IgD-negative memory B cell (primary cell): ENCODE measurements at regions not wholly inside any gene's neighbourhood (a gene's known extent, or its start where the extent isn't known, plus 50 kb on each side); places are given as distances from the start of the nearest gene placed in this dataset.

Experiments used
- H3K27ac Mint-ChIP-seq, 3 donors: one replicate each; pipeline ENCODE4 v1.8.0; 2020 to 2022; ENCODE audit warnings: mild to moderate bottlenecking in 3 of 3, mixed read lengths in 3 of 3, moderate library complexity in 1 of 3
- H3K27me3 Mint-ChIP-seq: one replicate; pipeline ENCODE4 v1.8.0; 2021; ENCODE audit warnings: mixed read lengths
- H3K36me3 Mint-ChIP-seq: one replicate; pipeline ENCODE4 v1.8.0; 2020; ENCODE audit warnings: mild to moderate bottlenecking, mixed read lengths
- H3K4me1 Mint-ChIP-seq, 3 donors: one replicate each; pipeline ENCODE4 v1.8.0; 2020 to 2022; ENCODE audit warnings: mixed read lengths in 3 of 3, mild to moderate bottlenecking in 1 of 3
- H3K4me3 Mint-ChIP-seq, 4 donors: one replicate each; pipeline ENCODE4 v1.8.0; 2020 to 2022; ENCODE audit warnings: mild to moderate bottlenecking in 4 of 4, mixed read lengths in 4 of 4, moderate library complexity in 3 of 4
- H3K9me3 Mint-ChIP-seq, 3 donors: one replicate each; pipeline ENCODE4 v1.8.0; 2020 to 2021; ENCODE audit warnings: mixed read lengths in 3 of 3, mild to moderate bottlenecking in 1 of 3

- no peaks in the 10 kb centered on the region for H3K4me1 Mint-ChIP-seq
- H3K36me3 Mint-ChIP-seq: no peaks in the 10 kb centered on the region
- H3K4me3 Mint-ChIP-seq: no peak overlapping the region
- H3K27me3 Mint-ChIP-seq: no peaks in the 10 kb centered on the region
- H3K9me3 Mint-ChIP-seq: peaks cover 2 to 3% (median 2%) of the 10 kb centered on the region in 3 donors
- no peak overlapping the region for H3K27ac Mint-ChIP-seq
Measured at GRCh38 chr10:118148247-118148646, 101.5 kb upstream of the RAB11FIP2 start.

GRCh38 chr10:118145256-118145655, 98.5 kb upstream of the RAB11FIP2 start:
- Mint-ChIP-seq H3K36me3 (no peaks in the 10 kb centered on the region), H3K27me3 (peaks cover 1% of the 10 kb centered on the region), H3K4me1 (no peaks in the 10 kb centered on the region), H3K27ac (no peak overlapping the region), H3K9me3 (peaks cover 2 to 3% (median 3%) of the 10 kb centered on the region in 3 donors), H3K4me3 (no peak overlapping the region)

DNA sequence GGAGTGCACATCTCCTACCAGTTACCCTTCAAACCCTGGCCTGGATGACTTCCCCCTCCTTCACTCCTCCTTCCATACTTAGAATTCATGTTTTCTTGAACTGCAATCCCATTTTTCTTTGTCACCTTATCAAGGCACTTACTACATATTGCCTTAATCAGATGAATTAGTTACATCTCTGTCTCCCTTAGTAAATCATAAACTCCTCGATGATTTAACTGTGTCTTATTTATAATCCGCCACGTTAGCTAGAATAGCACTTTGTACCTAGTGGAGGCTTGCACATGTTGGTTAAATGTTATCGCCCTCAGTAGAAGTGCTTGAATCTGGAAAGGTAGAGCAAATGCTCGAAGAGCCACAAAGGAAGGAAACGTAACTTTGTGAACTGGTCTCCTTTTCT, 94.7 kb upstream of the RAB11FIP2 start:
- Mint-ChIP-seq H3K4me3 (no peak overlapping the region), H3K27ac (no peak overlapping the region), H3K36me3 (no peaks in the 10 kb centered on the region), H3K4me1 (no peaks in the 10 kb centered on the region), H3K9me3 (peaks cover 0 to 3% (median 0%) of the 10 kb centered on the region in 3 donors), H3K27me3 (peaks cover 1% of the 10 kb centered on the region)

GRCh38 chr10:118139321-118139720, 92.6 kb upstream of the RAB11FIP2 start:
- Mint-ChIP-seq H3K9me3 (peaks cover 2 to 5% (median 5%) of the 10 kb centered on the region in 3 donors), H3K36me3 (no peaks in the 10 kb centered on the region), H3K27ac (no peak overlapping the region), H3K4me3 (no peak overlapping the region), H3K4me1 (peaks cover 0 to 4% (median 0%) of the 10 kb centered on the region in 3 donors), H3K27me3 (peaks cover 1% of the 10 kb centered on the region)

GRCh38 chr10:118128675-118129074, 81.9 kb upstream of the RAB11FIP2 start:
- H3K9me3 Mint-ChIP-seq: peaks cover 0 to 4% (median 0%) of the 10 kb centered on the region in 3 donors
- peaks cover 15% of the 10 kb centered on the region for H3K27me3 Mint-ChIP-seq
- H3K4me1 Mint-ChIP-seq: no peaks in the 10 kb centered on the region
- H3K36me3 Mint-ChIP-seq: no peaks in the 10 kb centered on the region
- no peak overlapping the region for H3K27ac Mint-ChIP-seq
- no peak overlapping the region for H3K4me3 Mint-ChIP-seq

GRCh38 chr10:118118716-118119115, 72.0 kb upstream of the RAB11FIP2 start:
- peaks cover 5% of the 10 kb centered on the region for H3K27me3 Mint-ChIP-seq
- no peaks in the 10 kb centered on the region for H3K4me1 Mint-ChIP-seq
- no peak overlapping the region for H3K4me3 Mint-ChIP-seq
- H3K27ac Mint-ChIP-seq: no peak overlapping the region
- H3K9me3 Mint-ChIP-seq: peaks cover 0 to 3% (median 0%) of the 10 kb centered on the region in 3 donors
- no peaks in the 10 kb centered on the region for H3K36me3 Mint-ChIP-seq

DNA sequence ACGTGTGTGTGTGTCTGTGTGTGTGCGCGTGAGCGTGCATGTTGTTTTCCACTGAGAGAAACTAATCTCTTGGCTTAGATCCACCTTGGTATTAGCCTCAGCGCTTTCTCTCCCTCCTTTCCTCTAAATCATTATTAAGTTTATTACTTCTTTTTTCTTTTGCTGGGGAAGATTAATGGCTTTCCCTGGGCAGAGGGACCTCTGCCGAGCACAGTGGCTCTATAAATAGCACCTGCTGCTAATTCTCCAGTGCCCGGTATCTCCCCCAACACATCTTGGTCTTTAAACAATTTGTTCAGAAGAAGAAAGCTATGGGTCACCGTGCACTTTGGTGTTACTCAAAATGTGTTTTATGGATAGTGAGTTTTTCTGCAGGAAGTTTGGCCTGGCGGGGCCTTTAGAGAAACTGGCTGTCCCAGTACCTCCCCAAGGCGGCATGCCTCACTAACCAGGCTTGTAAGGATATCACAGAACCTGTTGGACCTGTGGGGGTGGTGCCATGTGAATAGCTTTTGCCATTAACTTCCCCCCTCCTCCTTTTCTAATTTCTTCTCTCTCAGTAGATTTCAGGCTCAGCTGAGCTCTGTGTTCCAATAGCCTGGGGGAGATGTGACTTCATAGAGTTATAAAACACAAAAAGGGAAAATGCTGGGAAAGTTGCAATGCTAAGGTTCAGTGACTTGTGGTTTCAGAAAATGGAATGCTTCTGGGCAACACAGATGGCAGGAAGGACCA, 70.1 kb upstream of the RAB11FIP2 start:
- Mint-ChIP-seq H3K9me3 (no peaks in the 10 kb centered on the region), H3K4me1 (no peaks in the 10 kb centered on the region)

GRCh38 chr10:118116362-118116714, 69.6 kb upstream of the RAB11FIP2 start:
- Mint-ChIP-seq H3K9me3 (no peaks in the 10 kb centered on the region), H3K4me1 (no peaks in the 10 kb centered on the region), H3K4me3 (no peak overlapping the region), H3K27ac (no peak overlapping the region), H3K27me3 (no peaks in the 10 kb centered on the region), H3K36me3 (no peaks in the 10 kb centered on the region)

More for the DNA sequence above, 70.1 kb upstream of the RAB11FIP2 start:
- no peaks in the 10 kb centered on the region for H3K36me3 Mint-ChIP-seq
- no peak overlapping the region for H3K4me3 Mint-ChIP-seq
- no peaks in the 10 kb centered on the region for H3K27me3 Mint-ChIP-seq
- H3K27ac Mint-ChIP-seq: no peak overlapping the region

DNA sequence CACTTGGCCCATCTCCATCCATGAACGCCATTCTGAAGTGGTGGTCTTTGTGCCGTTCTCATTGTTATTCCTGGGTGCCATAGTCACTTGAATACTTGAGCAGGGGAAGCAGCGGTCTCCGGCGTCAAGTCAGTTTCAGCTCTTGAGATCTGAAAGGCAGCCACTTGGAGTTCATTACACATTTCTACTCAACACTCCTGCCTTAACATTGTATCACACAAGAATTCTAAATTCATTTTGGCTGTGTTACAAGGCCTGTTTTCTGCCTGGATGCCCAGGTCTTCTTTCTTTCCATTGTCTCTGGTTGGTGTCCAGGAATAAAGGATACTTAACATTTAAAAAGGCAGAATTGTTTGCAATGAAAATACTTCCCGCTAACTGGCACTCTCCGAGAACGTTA, 69.0 kb upstream of the RAB11FIP2 start:
- H3K4me1 Mint-ChIP-seq: no peaks in the 10 kb centered on the region
- H3K4me3 Mint-ChIP-seq: no peak overlapping the region
- H3K36me3 Mint-ChIP-seq: no peaks in the 10 kb centered on the region
- no peaks in the 10 kb centered on the region for H3K27me3 Mint-ChIP-seq
- no peaks in the 10 kb centered on the region for H3K9me3 Mint-ChIP-seq
- H3K27ac Mint-ChIP-seq: no peak overlapping the region

DNA sequence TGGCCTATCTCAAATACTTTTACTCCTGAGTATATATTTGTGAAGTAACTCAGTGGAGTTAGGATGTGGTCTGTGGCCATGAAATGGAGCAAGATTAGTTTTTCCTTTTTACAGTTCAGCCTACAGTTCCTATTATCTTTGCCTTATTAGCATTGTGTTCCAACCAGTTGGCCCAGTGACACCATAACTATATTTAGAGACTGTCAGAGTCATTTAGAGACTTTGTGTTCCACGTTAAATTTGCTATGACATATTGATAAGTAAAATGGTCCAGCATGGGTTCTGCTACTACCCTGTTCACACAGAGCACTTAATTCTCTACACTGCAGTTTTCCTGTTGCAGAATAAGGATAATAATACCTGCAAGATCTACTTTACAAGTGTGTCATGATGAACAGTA, 68.3 kb upstream of the RAB11FIP2 start:
- no peak overlapping the region for H3K4me3 Mint-ChIP-seq
- H3K27ac Mint-ChIP-seq: no peak overlapping the region
- H3K4me1 Mint-ChIP-seq: no peaks in the 10 kb centered on the region
- no peaks in the 10 kb centered on the region for H3K9me3 Mint-ChIP-seq
- H3K27me3 Mint-ChIP-seq: no peaks in the 10 kb centered on the region
- H3K36me3 Mint-ChIP-seq: no peaks in the 10 kb centered on the region

- Mint-ChIP-seq H3K27ac (no peak overlapping the region), H3K4me3 (no peak overlapping the region), H3K4me1 (no peaks in the 10 kb centered on the region), H3K9me3 (no peaks in the 10 kb centered on the region), H3K27me3 (no peaks in the 10 kb centered on the region), H3K36me3 (peaks cover 2% of the 10 kb centered on the region)
Measured at GRCh38 chr10:118112543-118113125, 65.9 kb upstream of the RAB11FIP2 start.

DNA sequence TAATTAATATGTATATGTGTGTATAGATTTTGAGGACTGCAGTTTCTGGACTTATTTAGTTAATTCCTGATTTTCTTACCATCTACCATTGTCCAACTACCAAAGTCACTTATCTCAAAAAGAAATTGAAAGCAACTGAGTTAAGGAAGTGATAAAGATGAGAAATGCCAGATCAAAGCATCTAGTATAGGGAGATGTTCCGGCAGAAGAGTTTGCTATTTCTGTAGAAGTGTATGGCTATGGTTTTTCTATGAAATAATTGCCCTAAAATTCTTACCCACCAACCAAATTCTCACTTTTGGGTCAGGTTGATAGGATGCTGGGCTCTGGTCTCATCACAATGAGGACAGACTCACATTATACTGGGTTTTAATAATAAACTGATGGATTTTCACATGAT, 64.0 kb upstream of the RAB11FIP2 start:
- Mint-ChIP-seq H3K4me1 (no peaks in the 10 kb centered on the region), H3K27me3 (no peaks in the 10 kb centered on the region), H3K4me3 (no peak overlapping the region), H3K9me3 (peaks cover 0 to 2% (median 0%) of the 10 kb centered on the region in 3 donors), H3K27ac (no peak overlapping the region), H3K36me3 (peaks cover 2% of the 10 kb centered on the region)

DNA sequence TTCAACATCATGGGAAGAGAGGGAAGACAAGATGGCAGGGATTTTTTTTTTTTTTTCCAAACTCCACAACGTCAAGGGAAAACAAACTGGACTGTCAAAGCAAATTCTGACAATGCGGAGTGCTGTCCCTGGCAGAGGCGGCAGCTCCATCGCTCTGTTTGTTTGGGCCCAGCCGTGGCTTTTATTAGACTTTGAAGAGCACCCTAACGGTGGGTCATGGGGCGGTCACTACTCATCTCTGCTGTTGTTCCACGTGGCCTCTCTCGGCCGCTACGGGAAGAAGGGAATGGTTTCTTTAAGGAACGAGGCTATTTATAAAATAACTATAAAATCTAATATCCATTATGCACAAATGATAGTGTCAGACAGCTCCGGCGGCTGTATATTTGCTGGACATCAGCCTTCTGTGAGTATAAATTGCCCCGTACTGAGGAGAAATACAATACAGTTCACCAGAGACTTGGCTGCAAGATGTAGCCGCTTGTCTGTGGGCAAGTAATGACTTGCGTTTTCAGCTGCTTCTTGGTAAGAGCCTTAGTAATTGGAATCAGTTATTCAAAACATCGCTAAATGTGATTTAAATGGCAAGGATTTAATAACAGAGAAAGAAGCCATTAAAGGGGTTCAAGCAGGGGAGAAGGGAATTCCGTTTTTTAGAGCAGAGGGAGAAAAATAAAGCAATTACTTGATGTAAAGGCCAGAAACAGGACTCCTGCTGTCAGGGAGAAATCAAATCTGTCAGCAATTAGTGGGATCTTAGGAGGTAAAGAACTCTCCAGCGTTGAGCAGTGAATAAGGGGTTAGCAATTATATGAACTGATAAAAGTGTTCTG, 61.7 kb upstream of the RAB11FIP2 start:
- H3K36me3 Mint-ChIP-seq: peaks cover 2% of the 10 kb centered on the region
- H3K4me1 Mint-ChIP-seq: no peaks in the 10 kb centered on the region
- no peak overlapping the region for H3K27ac Mint-ChIP-seq
- H3K9me3 Mint-ChIP-seq: peaks cover 0 to 2% (median 0%) of the 10 kb centered on the region in 3 donors
- peaks cover 3% of the 10 kb centered on the region for H3K27me3 Mint-ChIP-seq
- H3K4me3 Mint-ChIP-seq: no peak overlapping the region

GRCh38 chr10:118107541-118107940, 60.8 kb upstream of the RAB11FIP2 start:
- Mint-ChIP-seq H3K27me3 (peaks cover 3% of the 10 kb centered on the region), H3K4me1 (no peaks in the 10 kb centered on the region), H3K27ac (no peak overlapping the region), H3K4me3 (no peak overlapping the region), H3K9me3 (peaks cover 0 to 2% (median 0%) of the 10 kb centered on the region in 3 donors), H3K36me3 (peaks cover 2% of the 10 kb centered on the region)

- H3K36me3 Mint-ChIP-seq: peaks cover 2% of the 10 kb centered on the region
- H3K27ac Mint-ChIP-seq: no peak overlapping the region
- H3K4me3 Mint-ChIP-seq: no peak overlapping the region
- H3K27me3 Mint-ChIP-seq: peaks cover 3% of the 10 kb centered on the region
- no peaks in the 10 kb centered on the region for H3K4me1 Mint-ChIP-seq
- peaks cover 0 to 2% (median 0%) of the 10 kb centered on the region in 3 donors for H3K9me3 Mint-ChIP-seq
Measured at GRCh38 chr10:118107040-118107439, 60.3 kb upstream of the RAB11FIP2 start.
